OCI-LY3 (cell line): ENCODE measurements at regions not wholly inside any gene's neighbourhood (a gene's known extent, or its start where the extent isn't known, plus 50 kb on each side); places are given as distances from the start of the nearest gene placed in this dataset.

Experiments
- H2AFZ ChIP-seq: fragments of 200-600, 300-600 bp; shearing (Covaris generic); 2 replicates; pipeline ENCODE4 v1.6.0; 2014; ENCODE audit warnings: antibody characterized with exemption, low read depth, low read length
- H3K27ac ChIP-seq: fragments of 200-600, 300-600 bp; sonication (generic); 2 replicates; pipeline ENCODE4 v1.5.1; 2014; ENCODE audit warnings: mild to moderate bottlenecking, low read length, moderate library complexity, mixed read lengths
- H3K27me3 ChIP-seq: fragments of 200-600, 300-600 bp; sonication (generic); 2 replicates; pipeline ENCODE4 v1.6.1; 2014; ENCODE audit warnings: low read depth, low read length, mixed read lengths
- H3K36me3 ChIP-seq: fragments of 200-600, 300-600 bp; sonication (generic); replicated peaks from 2 replicates; pipeline ENCODE3; 2014; ENCODE audit warnings: low read depth, low read length, mixed read lengths
- H3K4me1 ChIP-seq: fragments of 300-600, 200-600 bp; sonication (generic); 2 replicates; pipeline ENCODE4 v1.6.1; 2014; ENCODE audit warnings: low read length, mixed read lengths
- H3K4me2 ChIP-seq: fragments of 200-600, 300-600 bp; sonication (generic); 2 replicates; pipeline ENCODE4 v1.6.1; 2014; ENCODE audit warnings: low read length, mixed read lengths
- H3K4me3 ChIP-seq: fragments of 300-600, 200-600 bp; sonication (generic); 2 replicates; pipeline ENCODE4 v1.5.1; 2014; ENCODE audit warnings: antibody characterized with exemption, mild to moderate bottlenecking, low read length, moderate library complexity
- H3K79me2 ChIP-seq: fragments of 300-600, 200-600 bp; shearing (Covaris generic); 2 replicates; pipeline ENCODE4 v1.6.1; 2014; ENCODE audit warnings: mild to moderate bottlenecking, low read length, mixed read lengths
- H3K9ac ChIP-seq: fragments of 300-600, 200-600 bp; shearing (Covaris generic); 2 replicates; pipeline ENCODE4 v1.6.0; 2014; ENCODE audit warnings: mild to moderate bottlenecking, low read length, moderate library complexity
- H3K9me3 ChIP-seq: fragments of 200-600, 300-600 bp; shearing (Covaris generic); 2 replicates; pipeline ENCODE4 v1.6.1; 2014; ENCODE audit warnings: low read length, mixed read lengths; ENCODE audit not compliant: insufficient read depth
- H4K20me1 ChIP-seq: fragments of 200-600, 300-600 bp; sonication (generic); 2 replicates; pipeline ENCODE4 v1.6.1; 2016; ENCODE audit warnings: low read length, mixed read lengths; ENCODE audit not compliant: insufficient read depth
- CTCF ChIP-seq: fragments of 200-600, 300-600 bp; sonication (generic); IDR thresholded peaks from 2 replicates; pipeline ENCODE4 v1.5.1; 2014; ENCODE audit warnings: antibody characterized with exemption, low read length, low read depth
- EZH2phosphoT487 ChIP-seq: fragments of 200-600 bp; shearing (Covaris generic); IDR thresholded peaks from 2 replicates; pipeline ENCODE4 v1.6.1; 2018; ENCODE audit warnings: antibody characterized with exemption, mixed run types, low read depth

DNA sequence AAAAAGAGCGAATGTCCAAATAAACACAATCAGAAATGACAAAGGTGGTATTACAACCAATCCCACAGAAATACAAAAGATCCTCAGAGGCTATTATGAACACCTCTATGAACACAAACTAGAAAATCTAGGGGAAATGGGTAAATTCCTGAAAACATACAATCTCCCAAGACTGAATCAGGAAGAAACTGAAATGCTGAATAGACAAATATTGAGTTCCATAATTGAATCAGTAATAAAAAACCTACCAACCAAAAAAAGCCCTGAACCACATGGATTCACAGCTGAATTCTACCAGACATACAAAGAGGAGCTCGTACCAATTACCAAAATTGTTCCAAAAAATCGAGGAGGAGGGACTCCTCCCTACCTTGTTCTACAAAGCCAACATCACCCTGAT is 56.1 kb upstream of the ZNF800 start:
- no peaks in the 10 kb centered on the region for H3K36me3 ChIP-seq
- no peak overlapping the region for H3K27ac ChIP-seq
- H3K79me2 ChIP-seq: no peaks in the 10 kb centered on the region
- no peak overlapping the region for H3K4me3 ChIP-seq
- no peak overlapping the region for H3K4me2 ChIP-seq
- peaks cover 16% of the 10 kb centered on the region for H3K27me3 ChIP-seq
- H3K9ac ChIP-seq: no peak overlapping the region
- H4K20me1 ChIP-seq: no peaks in the 10 kb centered on the region
- no peak overlapping the region for H2AFZ ChIP-seq
- H3K9me3 ChIP-seq: no peaks in the 10 kb centered on the region
- H3K4me1 ChIP-seq: no peaks in the 10 kb centered on the region
- TF ChIP-seq EZH2phosphoT487: no peak
- TF ChIP-seq CTCF: no peak

DNA sequence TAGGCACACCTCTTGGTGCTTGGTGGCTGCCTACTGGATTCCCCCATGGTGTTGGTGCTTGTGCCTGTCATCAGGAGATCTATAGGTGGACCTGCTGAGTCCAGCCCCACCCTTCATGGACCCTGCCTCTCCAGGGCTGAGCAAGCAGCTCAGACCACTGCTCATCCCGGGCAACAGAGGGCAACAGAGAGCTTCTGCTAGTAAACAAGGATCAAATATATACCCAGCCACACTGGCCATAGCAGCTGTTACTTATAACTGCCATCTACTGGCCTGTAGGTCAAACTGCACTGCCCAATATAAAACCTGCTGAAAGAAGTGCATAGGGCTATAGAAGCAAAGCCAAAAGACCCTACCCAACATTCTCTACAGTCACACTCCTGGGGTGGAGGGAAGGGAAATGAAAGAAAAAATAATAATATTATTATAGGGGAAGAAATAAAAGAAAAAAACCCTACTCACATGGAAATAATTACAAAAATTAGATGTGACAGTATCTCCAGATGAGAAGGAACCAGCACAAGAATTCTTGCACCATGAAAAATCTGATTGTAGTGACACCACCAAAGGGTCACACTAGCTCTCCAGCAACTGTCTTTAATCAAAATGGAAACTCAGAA is 54.9 kb upstream of the ZNF800 start:
- peak; percentile 76 for TF ChIP-seq CTCF
- TF ChIP-seq EZH2phosphoT487: no peak
- Histone ChIP-seq H2AFZ (no peak overlapping the region), H3K36me3 (no peaks in the 10 kb centered on the region)

DNA sequence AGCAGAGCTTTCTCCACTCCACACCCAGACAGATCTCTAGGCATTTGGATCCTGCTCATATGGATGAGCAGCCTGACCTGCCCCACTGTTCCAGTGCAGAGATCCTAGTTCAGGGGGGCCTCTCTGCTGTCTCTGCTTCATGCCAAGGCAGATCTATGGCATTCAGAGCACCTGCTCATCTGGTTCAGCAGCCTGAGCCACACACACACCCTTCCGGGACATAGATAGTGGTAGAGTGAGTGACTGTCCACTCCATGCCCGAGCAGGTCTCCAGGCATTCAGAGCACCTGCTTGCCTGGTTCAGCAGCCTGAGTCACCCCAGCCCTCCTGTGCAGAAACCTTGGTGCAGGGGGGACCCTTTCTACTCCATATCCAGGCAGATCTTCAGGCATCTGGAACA is 54.3 kb upstream of the ZNF800 start:
- Histone ChIP-seq H3K27me3 (peaks cover 23% of the 10 kb centered on the region), H3K4me2 (no peak overlapping the region), H3K9ac (no peak overlapping the region), H3K79me2 (no peaks in the 10 kb centered on the region), H3K4me1 (no peaks in the 10 kb centered on the region), H3K27ac (no peak overlapping the region), H2AFZ (no peak overlapping the region), H4K20me1 (no peaks in the 10 kb centered on the region), H3K9me3 (no peaks in the 10 kb centered on the region; the same call in 1 of the 2 replicates), H3K4me3 (no peak overlapping the region), H3K36me3 (no peaks in the 10 kb centered on the region)
- no peak for TF ChIP-seq EZH2phosphoT487
- TF ChIP-seq CTCF: no peak

More for the DNA sequence above, 54.9 kb upstream of the ZNF800 start:
- Histone ChIP-seq H3K9ac (no peak overlapping the region), H3K9me3 (no peaks in the 10 kb centered on the region), H3K4me3 (no peak overlapping the region), H3K27me3 (peaks cover 17% of the 10 kb centered on the region), H3K27ac (no peak overlapping the region), H3K79me2 (no peaks in the 10 kb centered on the region), H4K20me1 (no peaks in the 10 kb centered on the region), H3K4me1 (no peaks in the 10 kb centered on the region), H3K4me2 (no peak overlapping the region)
